DMS114 treated with DMSO at 0.1 percent for 48 hours (cell line): ENCODE measurements at regions not wholly inside any gene's neighbourhood (a gene's known extent, or its start where the extent isn't known, plus 50 kb on each side); places are given as distances from the start of the nearest gene placed in this dataset.
"Not testable (repeated sequence)": the region's sequence is repeated elsewhere in the genome, so short reads cannot be mapped to it uniquely, and the experiment has no call there.

Experiments
- DNase-seq: peaks from one replicate; lab custom pipeline; 2025; ENCODE audit not compliant: unreplicated experiment; lab: John Stamatoyannopoulos, UW

DNA sequence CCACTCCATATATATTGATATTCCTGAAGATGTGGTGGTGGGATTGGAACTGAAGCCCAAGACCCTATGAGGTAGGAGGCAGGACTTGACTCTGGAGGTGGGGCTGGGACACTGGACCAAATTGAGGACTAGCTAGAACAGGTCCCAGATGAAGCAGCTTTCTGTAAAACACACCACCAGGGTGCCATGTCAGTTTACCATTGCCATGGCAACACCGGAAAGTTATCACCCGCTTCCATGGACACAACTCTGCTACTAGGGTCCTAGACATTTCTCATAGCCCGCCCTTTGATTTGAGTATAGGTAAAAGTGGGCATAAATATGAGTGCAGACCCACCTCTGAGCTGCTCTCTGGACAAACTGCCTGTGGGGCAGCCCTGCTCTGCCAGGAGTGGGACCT, 490.5 kb upstream of the PFKP start:
- no peak for DNase-seq

DNA sequence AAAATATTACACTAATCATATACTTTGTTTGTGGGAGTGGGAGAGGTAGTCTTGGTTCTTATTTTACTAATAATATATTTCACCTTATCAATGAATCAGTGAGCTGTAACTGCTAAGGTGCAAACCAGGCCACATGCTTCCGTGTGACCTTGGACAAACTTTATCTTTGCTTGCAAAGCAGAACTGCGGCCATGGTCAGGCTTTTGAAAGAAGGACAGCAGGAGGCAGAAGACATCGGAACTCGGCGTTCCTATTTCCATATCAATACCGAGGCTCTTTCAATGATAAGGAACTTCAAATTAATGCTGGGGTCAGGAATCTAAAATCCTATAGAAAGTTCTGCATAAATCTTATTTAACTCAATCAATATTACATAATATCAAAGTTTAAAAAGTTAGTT, 491.9 kb upstream of the PFKP start:
- no peak for DNase-seq

DNA sequence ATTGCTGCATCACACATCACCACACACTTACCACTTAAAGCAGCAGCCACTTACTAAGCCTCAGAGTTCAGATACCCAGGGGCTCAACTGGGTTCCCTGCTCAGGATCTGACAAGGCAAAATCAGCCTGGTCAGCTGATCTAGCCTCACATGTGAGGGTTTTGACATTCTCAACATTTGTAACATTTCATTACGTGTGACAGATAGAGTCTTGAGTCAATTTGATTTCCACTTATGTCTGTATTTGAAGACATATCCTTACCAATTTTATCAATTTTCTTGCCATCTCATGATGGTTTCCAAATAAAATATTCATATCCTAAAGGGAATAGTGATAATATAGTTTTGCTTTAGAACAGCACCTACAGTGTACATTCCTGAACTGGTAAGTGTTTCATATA, 494.7 kb upstream of the PFKP start:
- no peak for DNase-seq

DNA sequence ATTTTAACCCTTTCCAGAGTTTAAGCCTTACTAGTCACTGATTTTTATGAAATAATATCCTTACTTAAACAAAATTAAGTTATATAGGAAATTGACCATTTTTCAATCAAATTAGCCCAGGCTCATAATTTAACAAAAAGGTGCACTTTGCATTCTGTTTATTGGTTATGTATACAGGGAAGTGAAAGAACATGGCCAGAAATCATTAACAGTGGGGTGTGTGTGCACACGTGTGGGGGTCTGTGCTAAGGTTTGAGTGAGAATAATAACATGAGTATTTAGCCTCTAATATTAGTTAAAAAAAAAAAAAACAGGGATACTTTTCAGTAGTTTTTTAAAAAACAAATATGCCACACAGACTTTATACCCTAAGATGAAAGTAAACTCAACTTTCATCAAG, 510.5 kb upstream of the PFKP start:
- no peak for DNase-seq

DNA sequence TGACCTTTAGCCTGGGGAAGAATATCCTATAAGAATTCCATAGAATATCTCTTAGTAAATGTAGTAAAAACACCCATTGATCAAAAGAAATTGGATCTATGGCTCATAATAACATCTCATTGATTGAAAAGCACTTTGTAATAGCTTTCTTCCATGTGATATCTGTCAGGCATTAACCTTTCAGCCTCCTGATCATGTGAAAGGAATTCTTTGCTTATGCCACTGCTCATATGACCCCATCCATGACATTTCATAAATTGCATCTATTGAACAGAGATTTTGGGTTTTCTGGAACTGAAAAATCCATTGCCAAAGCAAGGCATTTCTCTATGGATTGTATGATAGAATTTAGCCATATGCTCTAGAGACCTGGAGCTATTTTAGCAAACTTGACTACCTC, 519.3 kb upstream of the PFKP start:
- DNase-seq = no peak

DNA sequence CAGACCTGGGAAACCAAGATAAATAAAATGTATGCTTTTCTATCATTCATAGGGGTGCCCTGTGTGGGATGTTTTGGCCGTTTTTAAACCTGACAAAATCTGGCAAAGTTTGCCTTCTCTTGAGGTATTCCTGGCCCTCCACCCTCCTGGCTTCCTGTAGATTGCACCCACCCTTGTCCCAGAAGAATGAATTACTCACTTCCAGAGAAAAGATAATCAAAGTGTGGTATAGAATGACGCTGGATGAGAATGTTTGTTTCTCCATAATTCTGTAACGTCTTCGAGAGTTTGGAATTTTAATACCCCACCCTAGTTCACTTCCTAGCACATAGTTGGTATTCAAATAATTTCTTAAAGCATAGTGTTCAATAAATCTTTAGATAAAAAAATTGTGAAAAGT, 519.7 kb upstream of the PFKP start:
- DNase-seq = no peak

DNA sequence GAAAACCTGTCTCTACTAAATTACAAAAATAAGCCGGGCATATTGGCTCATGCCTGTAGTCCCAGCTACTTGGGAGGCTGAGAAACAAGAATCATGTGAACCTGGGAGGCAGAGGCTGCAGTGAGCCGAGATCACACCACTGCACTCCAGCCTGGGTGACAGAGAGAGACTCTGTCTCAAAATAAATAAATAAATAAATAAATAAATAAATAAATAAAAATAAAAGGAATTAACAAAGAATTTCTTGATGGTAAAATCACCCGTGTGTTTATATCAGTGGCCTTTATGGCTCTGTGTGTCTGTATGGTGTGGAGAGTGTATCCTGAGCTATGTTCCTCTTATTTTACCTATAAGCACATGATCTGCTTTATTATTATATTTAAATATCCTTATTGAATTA, 520.5 kb upstream of the PFKP start:
- DNase-seq = not testable (repeated sequence)

DNA sequence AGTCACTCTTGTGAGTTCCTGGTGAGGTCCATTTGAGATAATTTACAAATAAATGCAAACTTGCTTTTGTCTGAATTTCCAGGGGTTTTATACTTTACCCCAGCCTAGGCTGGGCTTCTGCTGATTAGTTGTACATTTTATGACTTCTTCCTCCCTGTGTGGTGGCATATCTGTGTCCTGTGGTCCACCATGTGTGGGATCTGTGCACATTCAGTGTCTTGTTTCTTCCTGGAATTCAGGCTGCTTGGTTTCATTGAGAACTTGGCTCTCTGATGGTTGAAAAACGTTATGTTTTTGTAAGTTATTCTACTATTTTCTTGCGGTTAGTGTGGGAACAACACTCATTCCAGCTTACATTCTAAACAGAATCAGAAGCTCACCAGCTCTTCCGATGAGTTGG, 523.4 kb upstream of the PFKP start:
- no peak for DNase-seq

DNA sequence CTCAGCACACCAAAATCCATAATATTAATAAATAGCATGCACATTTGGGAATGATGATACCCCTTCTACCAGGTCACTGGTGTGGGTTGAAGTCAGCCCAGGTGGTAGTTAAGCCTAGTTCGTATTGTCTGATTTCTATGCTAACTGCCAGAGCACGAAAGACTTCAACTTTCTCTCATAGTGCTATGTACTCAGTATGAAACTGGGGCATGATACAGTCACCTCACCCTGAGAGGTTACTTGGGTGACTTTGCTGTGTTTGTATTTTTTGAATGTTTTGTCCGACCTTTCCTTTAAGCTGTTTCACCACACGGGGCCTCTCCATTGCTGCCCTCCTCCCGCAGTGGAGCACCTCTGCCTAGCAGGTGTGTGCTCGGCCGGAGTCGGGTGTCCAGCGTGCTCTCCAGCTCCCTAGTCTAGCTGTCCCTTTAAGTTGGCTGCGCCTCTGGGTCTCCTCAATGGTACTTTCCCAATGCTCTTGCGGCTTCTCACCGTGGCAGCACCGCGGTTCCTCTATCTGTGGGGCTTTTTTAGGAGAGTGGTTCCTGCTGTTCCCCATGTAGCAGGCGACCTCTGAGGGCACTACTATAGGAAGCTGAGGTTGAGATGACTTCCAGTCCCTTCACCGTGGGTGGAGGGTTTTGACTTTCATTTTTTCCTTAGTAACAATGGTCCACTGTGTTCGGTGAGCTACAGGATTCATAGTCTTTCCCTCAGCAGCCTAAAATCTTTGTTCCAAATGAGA, 524.0 kb upstream of the PFKP start:
- no peak for DNase-seq

DNA sequence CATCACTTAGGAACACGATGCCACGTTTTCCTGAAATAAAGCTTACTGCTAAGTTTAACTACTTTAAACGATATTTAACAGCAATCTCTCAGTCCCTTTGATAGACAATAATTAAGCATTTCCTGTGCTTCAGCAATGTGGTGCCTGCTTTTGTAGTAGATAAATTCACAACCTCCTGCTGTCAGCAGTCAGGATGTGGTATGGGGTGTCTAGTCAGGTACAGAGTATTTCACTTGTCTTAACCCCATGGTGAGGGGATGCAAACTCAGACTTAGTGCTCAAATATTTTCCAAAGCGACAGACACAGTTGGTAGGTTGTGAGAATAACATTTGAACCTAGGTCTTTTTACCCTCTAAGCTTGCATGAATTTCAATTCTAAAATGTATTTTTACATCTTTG, 526.2 kb upstream of the PFKP start:
- no peak for DNase-seq

DNA sequence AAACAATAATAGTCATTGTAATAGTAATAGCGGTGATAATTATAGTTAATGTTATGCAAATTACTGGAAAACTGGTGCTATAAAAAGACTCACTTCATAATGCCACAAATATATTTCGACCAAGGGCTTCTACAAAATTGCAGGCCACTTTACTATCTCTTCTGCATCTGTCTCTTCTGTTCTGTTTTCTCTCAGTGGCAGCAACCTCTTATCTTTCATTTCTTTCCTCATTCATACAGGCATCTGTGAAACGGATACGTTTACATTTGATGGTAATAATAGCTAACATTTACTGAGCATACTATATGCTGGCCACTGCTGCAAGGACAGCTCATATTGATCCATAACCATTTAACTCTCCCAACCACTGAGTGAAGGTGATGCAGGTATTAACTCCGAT, 537.4 kb upstream of the PFKP start:
- DNase-seq = no peak

DNA sequence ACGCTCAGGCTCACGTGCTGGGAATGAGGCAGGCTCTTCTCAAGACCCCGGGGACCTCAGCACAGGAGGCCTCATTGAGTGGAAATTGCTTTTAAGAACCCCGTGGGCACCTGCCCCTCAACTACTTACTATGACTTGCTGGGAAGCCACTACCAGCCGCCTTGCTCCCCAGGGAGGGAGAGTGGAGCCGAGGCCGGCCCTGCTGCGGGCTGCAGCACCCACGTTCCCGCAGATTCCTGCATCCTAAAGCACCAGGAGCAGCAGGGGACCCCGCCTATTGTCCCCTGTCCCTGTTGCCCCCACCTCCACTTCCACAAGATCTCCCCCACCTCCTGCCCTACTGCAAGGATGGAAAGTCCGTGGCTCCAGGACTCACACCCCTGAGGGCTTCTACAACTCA, 541.6 kb upstream of the PFKP start:
- no peak for DNase-seq

DNA sequence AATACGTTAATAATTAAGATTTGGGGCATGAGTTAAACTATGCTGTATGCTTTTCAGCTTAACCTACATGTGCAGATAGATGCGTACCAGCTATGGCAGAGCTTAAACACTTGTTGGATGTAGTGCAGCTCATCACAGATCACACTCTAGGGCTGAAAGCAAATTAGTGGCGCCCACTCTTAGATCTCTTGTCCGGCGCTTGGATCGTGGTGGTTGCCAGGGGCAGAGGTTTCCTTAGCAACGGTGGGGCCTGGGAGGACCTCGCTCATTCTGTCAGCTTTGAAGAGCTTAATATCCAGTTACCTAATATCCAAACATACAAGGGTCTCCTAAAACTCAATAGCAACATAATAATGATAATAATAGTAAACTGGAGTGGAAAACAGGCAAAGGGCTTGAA, 548.2 kb upstream of the PFKP start:
- no peak for DNase-seq

DNA sequence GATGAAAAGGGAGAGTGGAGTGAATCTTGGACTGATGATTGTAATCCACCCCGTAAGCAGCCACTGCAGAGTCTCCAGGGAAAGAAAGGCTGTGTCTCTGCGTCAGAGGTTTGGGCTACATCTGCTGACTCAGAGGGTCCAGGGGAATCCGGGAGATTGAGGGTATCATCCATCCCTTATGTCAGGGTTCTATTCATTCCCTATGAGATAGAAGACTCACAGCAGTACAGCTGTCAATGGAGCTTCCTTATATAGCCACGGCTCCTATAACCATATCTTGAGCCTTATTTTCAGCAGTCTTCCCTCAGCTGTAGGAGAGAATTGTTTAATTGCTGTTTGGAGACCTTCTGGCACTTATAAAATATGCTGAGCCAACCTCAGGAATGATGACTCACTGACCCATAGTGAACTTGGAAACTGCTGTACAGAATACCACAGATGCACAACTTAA, 558.2 kb upstream of the PFKP start:
- DNase-seq = no peak

DNA sequence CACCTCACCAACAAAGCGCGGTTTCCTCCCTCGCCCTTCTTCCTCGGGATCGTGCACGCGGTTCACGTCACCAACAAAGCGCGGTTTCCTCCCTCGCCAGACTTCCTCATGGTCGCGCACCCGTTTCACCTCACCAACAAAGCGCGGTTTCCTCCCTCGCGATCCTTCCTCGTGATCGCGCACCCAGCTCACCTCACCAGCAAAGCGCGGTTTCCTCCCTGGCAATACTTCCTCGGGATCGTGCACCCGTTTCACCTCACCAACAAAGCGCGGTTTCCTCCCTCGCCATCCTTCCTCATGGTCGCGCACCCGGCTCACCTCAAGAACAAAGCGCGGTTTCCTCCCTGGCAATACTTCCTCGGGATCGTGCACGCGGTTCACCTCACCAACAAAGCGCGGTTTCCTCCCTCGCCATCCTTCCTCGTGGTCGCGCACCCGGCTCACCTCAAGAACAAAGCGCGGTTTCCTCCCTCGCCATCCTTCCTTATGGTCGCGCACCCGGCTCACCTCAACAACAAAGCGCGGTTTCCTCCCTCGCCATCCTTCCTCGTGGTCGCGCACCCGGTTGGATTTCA, 565.9 kb upstream of the PFKP start:
- not testable (repeated sequence) for DNase-seq

DNA sequence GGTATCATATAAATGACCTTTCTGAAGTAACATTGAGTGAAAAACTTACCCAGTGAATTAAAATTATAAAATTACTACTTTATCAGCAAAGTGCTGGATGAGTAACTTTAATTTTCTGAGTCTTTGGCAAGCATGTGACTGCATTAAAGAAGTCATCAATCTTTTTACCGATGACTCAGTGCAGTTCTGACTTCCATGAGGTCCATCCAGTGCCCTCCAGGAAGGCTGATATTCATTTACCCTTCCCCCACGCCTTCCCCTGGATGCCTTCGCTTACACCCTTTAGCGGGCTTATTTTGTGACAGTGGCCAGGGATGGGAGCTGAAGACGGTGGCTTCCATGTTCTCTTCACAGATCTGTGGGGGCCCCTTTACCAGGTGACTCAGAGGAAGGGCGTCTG, 572.9 kb upstream of the PFKP start:
- DNase-seq = no peak

DNA sequence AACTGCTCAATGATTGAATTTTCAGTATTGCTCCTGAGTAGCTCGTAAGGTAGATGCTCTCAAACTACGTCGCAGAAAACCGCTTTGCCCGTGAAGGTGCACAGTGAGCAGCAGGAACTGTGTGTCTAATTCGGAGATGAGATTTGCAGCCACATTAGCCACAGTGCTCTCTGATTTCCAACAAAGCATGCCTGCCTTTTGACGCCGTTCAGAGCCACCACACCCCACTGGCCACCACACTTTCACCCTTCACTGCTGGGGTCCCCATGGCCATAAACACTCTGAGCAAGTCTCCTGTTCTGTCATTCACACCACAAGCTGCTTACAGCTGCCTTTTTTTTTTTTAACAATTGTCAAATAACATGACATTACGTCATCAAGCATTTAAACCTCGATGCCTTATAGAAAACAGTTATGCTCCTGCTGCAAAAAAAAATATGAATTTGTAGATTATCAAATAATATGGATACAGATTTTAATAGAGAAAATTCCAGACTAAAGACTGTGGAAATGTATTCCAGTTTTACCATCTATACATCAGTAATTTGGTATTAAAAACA, 578.8 kb upstream of the PFKP start:
- DNase-seq = no peak

DNA sequence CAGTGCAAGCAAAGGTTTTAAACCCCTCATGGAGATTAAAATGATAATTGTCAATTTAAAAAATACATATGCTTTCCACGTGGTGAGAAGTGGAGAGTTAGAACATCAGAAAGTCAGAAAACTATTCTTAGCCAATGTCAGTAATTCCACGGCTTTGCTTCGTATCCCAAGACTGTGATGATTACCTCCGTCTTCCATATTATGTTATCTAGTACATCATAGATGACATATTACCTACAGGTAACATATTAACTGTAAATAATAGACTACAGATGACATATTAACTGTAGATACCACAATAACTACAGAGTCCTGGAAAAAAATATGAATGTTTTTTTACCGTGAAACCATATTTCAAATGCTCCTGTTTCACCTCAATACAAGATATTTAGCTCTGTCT, 579.4 kb upstream of the PFKP start:
- DNase-seq = no peak

DNA sequence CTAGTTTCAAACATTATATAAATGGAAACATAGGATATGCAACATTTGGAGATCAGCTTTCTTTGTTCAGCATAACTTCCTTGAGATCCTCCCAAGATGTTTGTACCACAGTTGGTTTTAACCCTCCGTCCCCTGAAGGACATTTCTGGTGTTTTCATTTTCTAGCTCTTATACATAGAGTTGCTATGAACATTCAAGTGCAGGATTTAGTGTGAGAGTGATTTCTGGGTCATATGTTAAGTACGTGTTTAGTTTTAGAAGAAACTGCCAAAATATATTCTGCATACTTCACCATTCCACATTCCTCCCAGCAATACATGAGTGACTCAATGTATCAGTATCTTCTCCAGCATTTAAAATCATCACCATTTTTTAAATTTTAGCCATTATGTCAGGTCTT, 588.7 kb upstream of the PFKP start:
- no peak for DNase-seq

DNA sequence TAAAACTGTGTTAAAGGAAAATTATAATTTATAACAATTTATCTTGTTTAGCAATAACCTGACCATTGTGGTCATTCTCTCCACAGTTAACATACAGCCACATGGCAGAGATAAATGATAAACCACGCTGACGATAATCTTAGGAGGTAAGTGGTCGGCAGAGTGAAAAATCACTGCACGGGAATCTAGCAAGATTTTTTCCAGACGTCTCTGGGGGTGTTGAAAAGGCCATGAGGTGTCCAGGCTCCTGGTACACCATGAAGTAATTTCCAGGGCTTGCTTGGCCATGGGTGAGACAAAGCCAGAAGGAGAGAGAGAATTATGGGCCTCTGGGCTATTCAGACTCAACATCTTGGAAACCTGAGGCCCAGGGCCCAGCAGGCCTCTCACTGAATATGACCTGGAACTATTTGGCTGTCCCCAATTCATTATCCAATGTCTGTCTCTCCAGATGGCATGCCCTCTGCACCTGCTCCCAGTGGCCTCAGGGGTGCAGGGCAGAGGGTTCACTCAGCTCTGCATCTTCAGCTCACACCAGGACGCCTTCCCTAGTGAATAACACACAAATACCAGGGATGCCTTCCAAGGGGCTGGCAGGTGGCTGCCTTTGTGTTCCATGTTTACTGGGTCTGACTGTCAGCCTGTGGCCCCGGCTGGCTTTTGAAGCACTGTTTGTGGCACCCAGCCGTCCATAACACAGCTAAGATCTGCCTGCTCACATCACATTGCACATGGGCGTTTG, 590.4 kb upstream of the PFKP start:
- DNase-seq = no peak

DNA sequence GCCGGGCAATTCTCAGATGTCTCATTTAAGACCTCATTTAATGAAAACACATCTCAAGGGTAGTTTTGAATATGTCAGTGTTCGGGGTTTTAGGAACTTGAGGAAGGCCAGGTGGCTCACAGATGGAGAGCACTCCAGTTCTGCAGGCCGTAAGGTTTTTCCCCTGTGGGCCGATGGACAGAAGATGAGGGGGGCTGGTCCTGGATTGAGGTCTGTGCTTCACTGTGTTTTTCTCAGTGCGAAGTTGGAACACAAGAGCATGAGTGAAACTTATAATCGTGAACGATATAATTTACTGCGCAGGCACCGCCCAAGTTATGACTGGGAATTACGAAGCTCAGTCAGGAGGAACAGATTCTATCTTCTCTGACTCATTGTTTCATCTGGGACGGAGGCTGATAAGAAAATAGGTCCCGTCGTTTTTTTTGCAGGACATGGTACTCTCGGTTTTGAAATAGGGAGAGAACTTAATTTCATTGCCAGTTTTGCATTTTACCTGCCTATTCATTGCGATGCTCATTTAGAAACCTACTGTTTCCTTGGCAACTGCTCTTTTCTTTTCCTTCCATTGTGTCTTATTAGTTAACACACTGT, 591.0 kb upstream of the PFKP start:
- DNase-seq = no peak
